HCT116 (cell line): ENCODE measurements at regions not wholly inside any gene's neighbourhood (a gene's known extent, or its start where the extent isn't known, plus 50 kb on each side); places are given as distances from the start of the nearest gene placed in this dataset.

Source experiments
- ATAC-seq: fragments of 200-7000 bp; cut with Tn5 transposase; 2 replicates; pipeline ENCODE4 v1.9.1; 2020; ENCODE audit warnings: mild to moderate bottlenecking, moderate library complexity
- BruUV-seq: library from RNA; stranded (reverse); fragments of 400-500 nt; replicated peaks from 2 replicates; lab custom pipeline; 2021; lab: Mats Ljungman, UMichigan
- CTCF ChIA-PET: fragments of 300-600 bp; sonication (Branson Sonifier 250); formaldehyde crosslinking; loops from one replicate; lab custom pipeline; 2021; ENCODE audit warnings: antibody characterized with exemption; lab: Charles Lee
- POLR2A ChIA-PET: fragments of 300-600, 350-600 bp; sonication (Branson Sonifier 250); formaldehyde crosslinking; loops from one replicate; lab custom pipeline; 2021; ENCODE audit warnings: antibody characterized with exemption; lab: Charles Lee
- RAD21 ChIA-PET, 2 experiments: fragments of 300-600 bp; sonication (Branson Sonifier 250); formaldehyde crosslinking; loops; one replicate each; lab custom pipeline; 2023; ENCODE audit warnings: low total read pairs in 2 of 2; ENCODE audit not compliant: uncharacterized antibody in 2 of 2, unreplicated experiment in 2 of 2, low non-redundant PET in 1 of 2; lab: Charles Lee
- DNase-seq: peaks from one replicate; pipeline ENCODE4 v3.0.0-alpha.2; 2010; ENCODE audit warnings: low read depth, low spot score
- H2AFZ ChIP-seq: fragments of 200-600 bp; shearing (Covaris generic), sonication (generic); 2 replicates; pipeline ENCODE4 v1.6.1; 2017; ENCODE audit warnings: low read depth, mixed run types, mixed read lengths, antibody characterized with exemption, low read length; ENCODE audit not compliant: poor library complexity, severe bottlenecking
- H3K27ac ChIP-seq: 2 replicates; pipeline ENCODE4 v1.5.1; 2012; ENCODE audit warnings: low read depth, low read length
- H3K27me3 ChIP-seq: fragments of 200-600 bp; sonication (generic); 2 replicates; pipeline ENCODE4 v1.6.1; 2016; ENCODE audit warnings: mixed run types, low read length, mixed read lengths; ENCODE audit not compliant: insufficient read depth
- H3K36me3 ChIP-seq, 2 experiments: fragments of 200-500 bp in 1 of 2; fragments of 200-600 bp in 1 of 2; sonication (Bioruptor generic) in 1 of 2; sonication (generic) in 1 of 2; 2 replicates each; pipeline versions ENCODE4 v1.5.1 to v1.6.1; 2014 to 2016; ENCODE audit warnings: low read length in 2 of 2, inconsistent platforms in 1 of 2, mixed read lengths in 1 of 2, mixed run types in 1 of 2; ENCODE audit not compliant: insufficient read depth in 2 of 2, control insufficient read depth in 1 of 2
- H3K4me1 ChIP-seq, 2 experiments: fragments of 200-600 bp in 1 of 2; sonication (generic) in 1 of 2; 2 replicates each; pipeline versions ENCODE4 v1.5.1 to v1.6.1; 2012 to 2017; ENCODE audit warnings: low read length in 2 of 2, inconsistent platforms in 1 of 2, mild to moderate bottlenecking in 1 of 2, mixed read lengths in 1 of 2, mixed run types in 1 of 2, moderate library complexity in 1 of 2; ENCODE audit not compliant: insufficient read depth in 2 of 2, control insufficient read depth in 1 of 2
- H3K4me2 ChIP-seq: fragments of 200-600 bp; sonication (generic); 2 replicates; pipeline ENCODE4 v1.6.1; 2017; ENCODE audit warnings: mixed run types, low read length, mixed read lengths
- H3K4me3 ChIP-seq, 2 experiments: fragments of 200-600 bp in 1 of 2; sonication (generic) in 1 of 2; replicated peaks in 1 of 2; 2 replicates each; pipeline ENCODE4 v1.5.1; 2011 to 2016; ENCODE audit warnings: low read length in 2 of 2, control low read depth in 1 of 2, low read depth in 1 of 2, mild to moderate bottlenecking in 1 of 2, mixed read lengths in 1 of 2, mixed run types in 1 of 2
- H3K79me2 ChIP-seq: fragments of 200-600 bp; sonication (generic); 2 replicates; pipeline ENCODE4 v1.6.1; 2017; ENCODE audit warnings: mild to moderate bottlenecking, mixed run types, low read length, moderate library complexity, mixed read lengths; ENCODE audit not compliant: insufficient read depth
- H3K9ac ChIP-seq: fragments of 200-600 bp; sonication (generic); 2 replicates; pipeline ENCODE4 v1.6.1; 2016; ENCODE audit warnings: low read length, mixed read lengths
- H3K9me2 ChIP-seq: fragments of 200-600 bp; sonication (generic), shearing (Covaris generic); 2 replicates; pipeline ENCODE4 v1.6.1; 2017; ENCODE audit warnings: mixed run types, mild to moderate bottlenecking, moderate library complexity; ENCODE audit not compliant: insufficient read depth
- H3K9me3 ChIP-seq, 2 experiments: fragments of 200-500 bp in 1 of 2; fragments of 200-600 bp in 1 of 2; sonication (Bioruptor generic) in 1 of 2; sonication (generic) in 1 of 2; 2 replicates each; pipeline ENCODE4 v1.6.1; 2014 to 2017; ENCODE audit warnings: low read length in 2 of 2, mixed read lengths in 2 of 2, inconsistent platforms in 1 of 2, low read depth in 1 of 2, mild to moderate bottlenecking in 1 of 2, mixed run types in 1 of 2, moderate library complexity in 1 of 2; ENCODE audit not compliant: control insufficient read depth in 1 of 2, insufficient read depth in 1 of 2
- H4K20me1 ChIP-seq: fragments of 200-600 bp; sonication (generic), shearing (Covaris generic); 2 replicates; pipeline ENCODE4 v1.6.1; 2017; ENCODE audit warnings: mixed run types, mild to moderate bottlenecking, moderate library complexity; ENCODE audit not compliant: insufficient read depth
- CBX3 ChIP-seq: IDR thresholded peaks from 2 replicates; pipeline ENCODE4 v1.6.1; 2012; ENCODE audit warnings: low read depth
- CEBPB ChIP-seq: IDR thresholded peaks from 2 replicates; pipeline ENCODE4 v1.6.1; 2012; ENCODE audit warnings: low read depth
- EGR1 ChIP-seq: IDR thresholded peaks from 2 replicates; pipeline ENCODE4 v1.6.1; 2012; ENCODE audit warnings: low read depth
- ELF1 ChIP-seq: IDR thresholded peaks from 2 replicates; pipeline ENCODE4 v1.6.1; 2012; ENCODE audit warnings: low read depth, borderline replicate concordance
- EZH2 ChIP-seq: fragments of 200-600 bp; sonication (generic); IDR thresholded peaks from 2 replicates; pipeline ENCODE4 v1.6.1; 2017; ENCODE audit warnings: antibody characterized with exemption, mixed run types
- EZH2phosphoT487 ChIP-seq: fragments of 200-600 bp; IDR thresholded peaks from 2 replicates; pipeline ENCODE4 v1.6.1; 2018; ENCODE audit warnings: antibody characterized with exemption, borderline replicate concordance
- JUND ChIP-seq: IDR thresholded peaks from 2 replicates; pipeline ENCODE4 v1.6.1; 2012
- POLR2A ChIP-seq: IDR thresholded peaks from 2 replicates; pipeline ENCODE4 v1.7.0; 2011; ENCODE audit warnings: borderline replicate concordance; ENCODE audit not compliant: insufficient read depth, insufficient read length; ENCODE audit errors: extremely low read depth
- POLR2AphosphoS5 ChIP-seq: IDR thresholded peaks from 2 replicates; pipeline ENCODE4 v1.6.1; 2011; ENCODE audit warnings: mild to moderate bottlenecking, low read depth, low read length, moderate library complexity
- RAD21 ChIP-seq: IDR thresholded peaks from 2 replicates; pipeline ENCODE4 v1.6.1; 2012; ENCODE audit warnings: low read depth, mild to moderate bottlenecking
- REST ChIP-seq: IDR thresholded peaks from 2 replicates; pipeline ENCODE4 v1.6.1; 2012; ENCODE audit warnings: low read depth
- SIN3A ChIP-seq: IDR thresholded peaks from 2 replicates; pipeline ENCODE4 v1.6.1; 2012; ENCODE audit warnings: low read depth
- YY1 ChIP-seq: IDR thresholded peaks from 2 replicates; pipeline ENCODE4 v1.6.1; 2011; ENCODE audit warnings: low read length, low read depth, moderate library complexity, mild to moderate bottlenecking; ENCODE audit not compliant: insufficient replicate concordance; ENCODE audit errors: extremely low read depth
- ZNF274 ChIP-seq: fragments of 200-500 bp; sonication (Bioruptor generic); IDR thresholded peaks from 2 replicates; pipeline ENCODE4 v1.6.1; 2014; ENCODE audit warnings: mild to moderate bottlenecking, low read depth, low read length, inconsistent platforms
- intact Hi-C: fragments of 100-400 bp; cut with micrococcal nuclease; formaldehyde crosslinking; loops from 2 replicates; pipeline ENCODE4 v1.10.0; 2022
- TF ChIP-seq, protein P1 (sequence below): IDR thresholded peaks from 2 replicates; pipeline ENCODE4 v1.6.1; 2012
- TF ChIP-seq, protein P2 (sequence below): IDR thresholded peaks from 2 replicates; pipeline ENCODE4 v1.6.1; 2012
- TF ChIP-seq, protein P3 (sequence below): IDR thresholded peaks from 2 replicates; pipeline ENCODE4 v1.6.1; 2011; ENCODE audit warnings: mild to moderate bottlenecking, low read length, moderate library complexity; ENCODE audit not compliant: insufficient replicate concordance; ENCODE audit errors: extremely low read depth

DNA sequence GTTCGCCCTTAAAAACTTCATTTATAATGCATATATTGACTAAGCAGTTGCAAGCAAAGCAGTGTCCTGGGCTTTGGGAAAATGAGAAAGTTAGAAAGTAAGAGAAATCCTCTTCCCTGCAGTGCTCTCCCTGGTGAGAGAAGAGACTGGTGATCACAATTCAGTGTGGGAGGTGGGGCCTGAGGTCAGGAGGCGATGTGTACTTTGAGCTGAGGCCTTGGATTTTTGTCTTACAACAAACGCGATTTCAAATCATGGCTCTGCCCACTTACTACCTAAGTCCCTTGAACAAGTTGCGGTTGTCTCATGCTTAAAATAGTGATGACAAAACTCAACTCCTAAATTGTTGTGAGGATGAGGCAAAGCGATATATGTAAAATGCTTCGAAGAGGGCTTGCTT lies 316.3 kb upstream of the NECTIN3 start (continued):
- TF ChIP-seq REST, result no peak
- TF ChIP-seq, protein P1, sequence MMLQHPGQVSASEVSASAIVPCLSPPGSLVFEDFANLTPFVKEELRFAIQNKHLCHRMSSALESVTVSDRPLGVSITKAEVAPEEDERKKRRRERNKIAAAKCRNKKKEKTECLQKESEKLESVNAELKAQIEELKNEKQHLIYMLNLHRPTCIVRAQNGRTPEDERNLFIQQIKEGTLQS, result no peak

DNA sequence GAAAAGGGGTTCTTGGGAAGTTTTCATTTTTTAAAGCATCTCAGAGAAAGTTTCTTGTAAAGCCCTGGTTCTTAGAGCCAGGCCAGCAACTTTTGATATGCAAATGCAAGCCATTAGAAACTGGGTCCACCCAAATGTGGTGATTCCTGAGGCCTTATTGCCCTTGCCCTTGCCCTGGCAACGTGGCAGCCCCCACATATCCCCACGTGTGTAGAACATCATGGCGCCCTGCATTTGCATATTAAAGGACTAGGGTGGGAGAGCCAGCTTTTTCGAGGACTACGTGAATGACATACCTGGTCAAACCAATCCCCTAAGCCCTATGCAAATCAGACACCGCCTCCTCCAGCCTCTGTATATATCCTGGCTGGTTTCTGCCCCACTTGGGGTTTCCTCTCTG lies 314.9 kb upstream of the NECTIN3 start:
- RAD21 ChIA-PET, result no interaction called here
- ATAC-seq, result no peak
- no peaks in the 10 kb centered on the region for H3K9me2 ChIP-seq
- no peaks in the 10 kb centered on the region for H3K36me3 ChIP-seq
- intact Hi-C loops, result no loop called here
- H2AFZ ChIP-seq, result no peak overlapping the region
- no peak overlapping the region for H3K27ac ChIP-seq
- H3K4me2 ChIP-seq, result no peak overlapping the region
- DNase-seq, result no peak
- H4K20me1 ChIP-seq, result no peaks in the 10 kb centered on the region
- no peaks in the 10 kb centered on the region for H3K79me2 ChIP-seq
- H3K4me3 ChIP-seq, result no peak overlapping the region
- CTCF ChIA-PET, result no interaction called here
- H3K27me3 ChIP-seq, result no peaks in the 10 kb centered on the region
- H3K9ac ChIP-seq, result no peak overlapping the region
- POLR2A ChIA-PET, result no interaction called here
- peaks cover 0 to 4% of the 10 kb centered on the region in 2 experiments; a peak in 1 of 4 replicates for H3K4me1 ChIP-seq
- H3K9me3 ChIP-seq, result no peaks in the 10 kb centered on the region
- BruUV-seq, result no TSS peak
- TF ChIP-seq POLR2AphosphoS5 (no peak), RAD21 (no peak), CBX3 (no peak), EGR1 (no peak), EZH2 (no peak), CEBPB (no peak), EZH2phosphoT487 (no peak), ELF1 (no peak), YY1 (no peak), JUND (no peak), POLR2A (no peak), SIN3A (no peak), ZNF274 (no peak), REST (no peak)
- TF ChIP-seq, protein P2, sequence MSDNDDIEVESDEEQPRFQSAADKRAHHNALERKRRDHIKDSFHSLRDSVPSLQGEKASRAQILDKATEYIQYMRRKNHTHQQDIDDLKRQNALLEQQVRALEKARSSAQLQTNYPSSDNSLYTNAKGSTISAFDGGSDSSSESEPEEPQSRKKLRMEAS, result no peak
- TF ChIP-seq, protein P3, sequence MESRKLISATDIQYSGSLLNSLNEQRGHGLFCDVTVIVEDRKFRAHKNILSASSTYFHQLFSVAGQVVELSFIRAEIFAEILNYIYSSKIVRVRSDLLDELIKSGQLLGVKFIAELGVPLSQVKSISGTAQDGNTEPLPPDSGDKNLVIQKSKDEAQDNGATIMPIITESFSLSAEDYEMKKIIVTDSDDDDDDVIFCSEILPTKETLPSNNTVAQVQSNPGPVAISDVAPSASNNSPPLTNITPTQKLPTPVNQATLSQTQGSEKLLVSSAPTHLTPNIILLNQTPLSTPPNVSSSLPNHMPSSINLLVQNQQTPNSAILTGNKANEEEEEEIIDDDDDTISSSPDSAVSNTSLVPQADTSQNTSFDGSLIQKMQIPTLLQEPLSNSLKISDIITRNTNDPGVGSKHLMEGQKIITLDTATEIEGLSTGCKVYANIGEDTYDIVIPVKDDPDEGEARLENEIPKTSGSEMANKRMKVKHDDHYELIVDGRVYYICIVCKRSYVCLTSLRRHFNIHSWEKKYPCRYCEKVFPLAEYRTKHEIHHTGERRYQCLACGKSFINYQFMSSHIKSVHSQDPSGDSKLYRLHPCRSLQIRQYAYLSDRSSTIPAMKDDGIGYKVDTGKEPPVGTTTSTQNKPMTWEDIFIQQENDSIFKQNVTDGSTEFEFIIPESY, result no peak
